ENCODE measurements at regions not wholly inside any gene's neighbourhood (a gene's known extent, or its start where the extent isn't known, plus 50 kb on each side); places are given as distances from the start of the nearest gene placed in this dataset.

DNA sequence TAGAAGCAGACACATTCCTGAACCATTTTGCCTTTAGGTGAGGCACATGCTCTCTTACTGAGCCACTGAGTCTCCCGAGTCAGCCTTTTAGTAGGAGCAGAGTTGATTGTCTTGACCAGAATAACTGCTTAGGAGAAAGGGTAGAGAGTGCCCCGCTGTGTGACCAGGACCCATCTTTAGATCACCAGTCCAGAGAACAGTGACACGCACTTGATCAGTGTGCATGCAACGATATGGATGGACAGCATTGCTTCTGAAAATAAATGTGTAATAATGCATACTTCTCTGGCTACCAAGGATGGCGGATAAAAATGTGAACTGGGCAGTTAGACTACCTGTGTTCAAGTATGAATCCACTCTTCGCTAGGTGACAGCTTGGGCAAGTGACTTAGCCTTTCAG is 897.7 kb downstream of the TRIML1 start:
- no peak for DNase-seq (ENCODE audit: low read depth in 2 of 2)
- Histone ChIP-seq H3K4me1 (ENCODE audit: control insufficient read depth, extremely low read depth, insufficient read depth, low read length) (no peaks in the 10 kb centered on the region), H3K4me2 (ENCODE audit: extremely low read depth, insufficient read depth, low read length) (no peak overlapping the region), H2AFZ (ENCODE audit: low read length) (no peak overlapping the region), H3K36me3 (ENCODE audit: control insufficient read depth, insufficient read depth, low read length) (no peaks in the 10 kb centered on the region), H3K27ac (ENCODE audit: insufficient read depth, low read length) (no peak overlapping the region), H3K27me3 (ENCODE audit: control insufficient read depth, insufficient read depth, low read length) (no peaks in the 10 kb centered on the region), H3K4me3 (replicated peaks in 1 of 4; ENCODE audit: control extremely low read depth in 1 of 4, insufficient read depth in 1 of 4, low read depth in 3 of 4, low read length in 4 of 4) (no peak overlapping the region), H3K9ac (ENCODE audit: insufficient read depth, low read length) (no peak overlapping the region), H3K9me3 (ENCODE audit: control insufficient read depth, insufficient read depth, low read depth, low read length) (no peaks in the 10 kb centered on the region), H3K79me2 (ENCODE audit: control insufficient read depth, insufficient read depth, low read length) (no peaks in the 10 kb centered on the region), H4K20me1 (ENCODE audit: control insufficient read depth, extremely low read depth, insufficient read depth, low read length) (no peaks in the 10 kb centered on the region)
- no peak for TF ChIP-seq CTCF (conservative IDR thresholded peaks at IDR 0.05 in 1 of 2, IDR thresholded peaks at IDR 0.05 in 1 of 2; ENCODE audit: low read depth in 1 of 2, low read length in 2 of 2)
- no peak for TF ChIP-seq EZH2 (IDR thresholded peaks at IDR 0.05; ENCODE audit: low read length, missing control alignments)

DNA sequence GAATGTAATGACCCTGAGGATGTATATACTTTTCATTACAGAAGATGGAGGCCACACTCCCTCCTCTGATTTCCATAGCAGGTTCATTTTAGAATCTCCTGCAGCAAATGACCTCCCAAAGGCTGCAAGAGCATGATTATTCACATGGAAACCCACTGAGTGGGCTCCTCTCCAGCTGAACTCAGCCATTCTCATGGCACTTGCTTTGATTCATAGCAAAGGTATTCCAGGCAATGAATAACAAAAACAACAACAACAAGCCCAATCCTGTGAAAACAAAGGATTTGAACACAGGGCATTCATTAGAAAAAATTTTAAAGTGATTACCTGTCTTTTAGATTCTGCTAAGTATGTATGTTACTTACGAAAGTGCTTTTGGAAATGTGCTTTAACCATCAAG is 894.0 kb upstream of the FRG1 start:
- TF ChIP-seq CTCF (conservative IDR thresholded peaks at IDR 0.05 in 1 of 2, IDR thresholded peaks at IDR 0.05 in 1 of 2; ENCODE audit: low read depth in 1 of 2, low read length in 2 of 2) (no peak), EZH2 (IDR thresholded peaks at IDR 0.05; ENCODE audit: low read length, missing control alignments) (no peak)
- H4K20me1 ChIP-seq (ENCODE audit: control insufficient read depth, extremely low read depth, insufficient read depth, low read length) = no peaks in the 10 kb centered on the region
- H3K79me2 ChIP-seq (ENCODE audit: control insufficient read depth, insufficient read depth, low read length) = no peaks in the 10 kb centered on the region
- no peak overlapping the region for H3K9ac ChIP-seq (ENCODE audit: insufficient read depth, low read length)
- no peak overlapping the region for H2AFZ ChIP-seq (ENCODE audit: low read length)
- H3K4me1 ChIP-seq (ENCODE audit: control insufficient read depth, extremely low read depth, insufficient read depth, low read length) = no peaks in the 10 kb centered on the region
- H3K9me3 ChIP-seq (ENCODE audit: control insufficient read depth, insufficient read depth, low read depth, low read length) = no peaks in the 10 kb centered on the region
- DNase-seq (ENCODE audit: low read depth in 2 of 2) = peak; percentile 10 to 20
- H3K36me3 ChIP-seq (ENCODE audit: control insufficient read depth, insufficient read depth, low read length) = no peaks in the 10 kb centered on the region
- no peak overlapping the region for H3K27ac ChIP-seq (ENCODE audit: insufficient read depth, low read length)
- no peak overlapping the region for H3K4me2 ChIP-seq (ENCODE audit: extremely low read depth, insufficient read depth, low read length)
- no peak overlapping the region for H3K4me3 ChIP-seq (replicated peaks in 1 of 4; ENCODE audit: control extremely low read depth in 1 of 4, insufficient read depth in 1 of 4, low read depth in 3 of 4, low read length in 4 of 4)
- no peaks in the 10 kb centered on the region for H3K27me3 ChIP-seq (ENCODE audit: control insufficient read depth, insufficient read depth, low read length)

DNA sequence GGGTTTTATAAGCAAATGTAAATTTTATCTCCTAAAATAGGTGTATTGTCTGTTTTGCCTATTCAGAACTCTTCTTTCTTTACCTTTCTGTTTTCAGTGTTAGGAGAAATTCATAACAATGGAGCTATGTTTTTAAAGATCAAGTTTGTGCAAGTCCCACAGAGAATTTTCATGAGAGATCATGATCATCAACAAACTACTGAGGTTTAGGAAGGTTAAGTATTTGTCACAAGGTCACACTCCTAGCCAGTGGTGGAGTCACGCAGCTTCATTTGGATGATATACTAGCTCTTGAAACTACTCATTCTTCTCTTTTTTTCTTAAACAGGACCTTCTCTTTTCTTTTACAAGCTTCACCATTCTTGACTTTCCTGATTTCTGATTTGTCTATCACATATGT is 892.6 kb upstream of the FRG1 start:
- no peaks in the 10 kb centered on the region for H3K36me3 ChIP-seq (ENCODE audit: control insufficient read depth, insufficient read depth, low read length)
- no peak overlapping the region for H3K4me3 ChIP-seq (replicated peaks in 1 of 4; ENCODE audit: control extremely low read depth in 1 of 4, insufficient read depth in 1 of 4, low read depth in 3 of 4, low read length in 4 of 4)
- no peaks in the 10 kb centered on the region for H3K9me3 ChIP-seq (ENCODE audit: control insufficient read depth, insufficient read depth, low read depth, low read length)
- no peak for DNase-seq (ENCODE audit: low read depth in 2 of 2)
- H2AFZ ChIP-seq (ENCODE audit: low read length) = no peak overlapping the region
- no peak overlapping the region for H3K27ac ChIP-seq (ENCODE audit: insufficient read depth, low read length)
- TF ChIP-seq EZH2 (IDR thresholded peaks at IDR 0.05; ENCODE audit: low read length, missing control alignments) (no peak), CTCF (conservative IDR thresholded peaks at IDR 0.05 in 1 of 2, IDR thresholded peaks at IDR 0.05 in 1 of 2; ENCODE audit: low read depth in 1 of 2, low read length in 2 of 2) (no peak)
- no peak overlapping the region for H3K9ac ChIP-seq (ENCODE audit: insufficient read depth, low read length)
- H3K4me2 ChIP-seq (ENCODE audit: extremely low read depth, insufficient read depth, low read length) = no peak overlapping the region
- no peaks in the 10 kb centered on the region for H3K4me1 ChIP-seq (ENCODE audit: control insufficient read depth, extremely low read depth, insufficient read depth, low read length)
- H3K79me2 ChIP-seq (ENCODE audit: control insufficient read depth, insufficient read depth, low read length) = no peaks in the 10 kb centered on the region
- no peaks in the 10 kb centered on the region for H3K27me3 ChIP-seq (ENCODE audit: control insufficient read depth, insufficient read depth, low read length)
- no peaks in the 10 kb centered on the region for H4K20me1 ChIP-seq (ENCODE audit: control insufficient read depth, extremely low read depth, insufficient read depth, low read length)

Measured in fibroblast of lung (primary cell).